SW 1271 (cell line): ENCODE measurements at regions not wholly inside any gene's neighbourhood (a gene's known extent, or its start where the extent isn't known, plus 50 kb on each side); places are given as distances from the start of the nearest gene placed in this dataset.

Source experiments
- DNase-seq, 2 experiments: peaks; one replicate each; lab custom pipeline; 2025; lab: John Stamatoyannopoulos, UW

DNA sequence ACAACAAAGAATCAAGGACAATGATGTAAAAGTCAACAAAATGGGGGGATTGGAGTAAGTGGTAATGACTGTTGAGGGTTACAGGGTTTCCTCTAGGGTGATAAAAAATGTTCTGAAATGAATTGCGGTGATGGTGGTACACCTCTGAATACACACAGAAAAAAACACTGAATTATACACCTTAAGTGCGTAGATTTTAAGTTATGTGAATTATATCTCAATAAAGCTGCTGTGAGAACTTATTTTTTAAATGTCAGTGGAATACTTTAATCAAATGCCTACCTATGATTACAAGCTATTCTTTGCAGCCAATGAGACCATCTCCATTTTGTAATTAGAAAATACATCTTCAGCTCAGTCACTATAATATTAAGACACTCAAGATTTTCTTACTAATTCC lies 53.5 kb downstream of the ZNF608 start:
- DNase-seq, result no peak

DNA sequence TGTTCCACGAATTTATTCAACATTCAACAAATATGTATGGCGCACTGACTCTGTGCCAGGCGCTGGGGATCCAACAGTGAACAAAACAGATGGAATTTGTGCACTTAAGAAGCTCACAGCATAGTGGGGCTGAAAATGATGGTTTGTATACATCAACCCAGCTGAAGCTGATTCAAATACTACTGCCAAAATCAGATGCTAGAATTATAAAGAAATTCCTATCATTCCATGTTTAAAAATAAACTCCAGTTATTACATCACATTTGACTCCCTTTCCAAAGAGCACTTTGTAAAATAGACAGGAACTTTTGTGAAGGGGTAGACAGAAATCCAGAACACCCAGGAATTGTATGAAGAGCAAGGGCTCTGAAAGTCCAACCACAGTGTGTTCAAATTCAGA lies 54.1 kb downstream of the ZNF608 start:
- no peak for DNase-seq

DNA sequence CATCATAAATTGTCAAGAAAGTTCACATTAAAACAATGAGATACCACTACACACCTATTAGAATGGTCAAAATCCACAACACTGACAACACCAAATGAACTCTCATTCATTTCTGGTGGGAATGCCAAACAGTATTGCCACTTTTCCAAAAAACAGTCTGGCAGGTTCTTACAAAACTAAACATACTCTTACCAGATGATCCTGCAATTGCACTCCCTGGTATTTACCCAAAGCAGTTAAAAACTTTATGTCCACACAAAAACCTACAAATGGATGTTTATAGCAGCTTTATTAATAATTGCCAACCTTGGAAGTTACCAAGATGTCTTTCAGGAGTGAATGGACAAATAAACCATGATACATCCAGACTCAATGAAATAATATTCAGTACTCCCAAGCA lies 56.8 kb downstream of the ZNF608 start:
- DNase-seq, result no peak

DNA sequence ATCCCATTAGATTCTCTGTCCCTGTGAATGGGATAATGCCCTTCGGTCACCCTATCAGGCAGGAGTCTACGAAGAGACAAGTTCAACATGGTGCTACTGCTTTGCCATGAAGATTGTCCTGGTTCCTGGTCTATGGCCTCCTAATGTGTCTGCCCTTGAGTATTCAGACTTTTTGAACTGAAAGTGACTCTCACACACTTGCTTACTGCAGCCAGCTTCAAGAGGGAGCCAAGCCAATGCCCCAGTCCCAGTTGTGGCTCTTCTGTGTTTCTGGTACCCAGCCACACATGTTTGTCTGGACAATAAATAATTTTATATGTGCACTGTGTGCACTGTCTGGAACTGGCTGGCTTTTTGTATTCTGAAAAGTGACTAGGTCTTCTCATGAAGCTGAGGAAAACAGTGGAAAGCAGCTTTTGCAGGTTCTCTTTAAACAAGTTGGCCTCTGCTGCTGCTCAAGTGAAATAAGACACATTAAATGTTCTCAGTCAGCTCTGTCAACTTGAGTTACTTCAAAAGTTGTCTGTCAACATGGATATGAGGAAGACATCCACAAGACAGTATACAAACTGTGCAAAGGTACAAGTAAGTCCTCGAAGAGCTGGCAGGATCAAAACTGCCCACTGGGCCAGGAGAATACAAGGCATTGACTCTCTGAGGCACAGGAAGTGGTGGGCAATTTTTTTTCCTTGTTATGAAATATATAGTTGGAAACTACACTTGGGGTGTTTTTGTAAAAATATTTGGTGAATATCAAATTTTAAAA lies 60.0 kb downstream of the ZNF608 start:
- DNase-seq, result no peak

DNA sequence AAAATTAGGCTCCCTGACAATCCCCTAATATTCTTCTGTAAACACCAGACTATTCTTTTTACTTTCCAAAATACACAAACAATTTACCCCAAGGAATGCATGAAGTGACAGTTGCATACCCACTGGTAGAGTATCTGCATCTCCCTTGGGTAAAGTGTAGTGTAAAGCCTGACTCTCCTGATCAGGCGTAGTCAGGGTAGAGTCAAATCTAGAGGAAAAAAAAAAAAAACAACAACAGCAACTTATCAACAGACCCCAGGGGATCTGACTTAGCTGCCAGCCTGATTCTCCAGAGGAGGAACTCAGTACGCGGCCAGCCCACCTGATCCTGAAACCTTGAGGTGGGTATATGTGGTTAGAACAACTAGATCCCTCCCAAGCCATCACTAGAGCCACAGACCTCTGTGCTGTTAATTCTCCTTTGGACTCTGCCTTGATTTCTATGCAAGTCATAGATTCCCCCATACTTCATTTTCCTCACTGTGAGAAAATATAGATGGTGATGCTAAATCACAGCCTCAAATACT lies 61.0 kb downstream of the ZNF608 start:
- DNase-seq, result no peak

- no peak for DNase-seq
Measured at GRCh38 chr5:124683917-124684555, 62.4 kb downstream of the ZNF608 start.

DNA sequence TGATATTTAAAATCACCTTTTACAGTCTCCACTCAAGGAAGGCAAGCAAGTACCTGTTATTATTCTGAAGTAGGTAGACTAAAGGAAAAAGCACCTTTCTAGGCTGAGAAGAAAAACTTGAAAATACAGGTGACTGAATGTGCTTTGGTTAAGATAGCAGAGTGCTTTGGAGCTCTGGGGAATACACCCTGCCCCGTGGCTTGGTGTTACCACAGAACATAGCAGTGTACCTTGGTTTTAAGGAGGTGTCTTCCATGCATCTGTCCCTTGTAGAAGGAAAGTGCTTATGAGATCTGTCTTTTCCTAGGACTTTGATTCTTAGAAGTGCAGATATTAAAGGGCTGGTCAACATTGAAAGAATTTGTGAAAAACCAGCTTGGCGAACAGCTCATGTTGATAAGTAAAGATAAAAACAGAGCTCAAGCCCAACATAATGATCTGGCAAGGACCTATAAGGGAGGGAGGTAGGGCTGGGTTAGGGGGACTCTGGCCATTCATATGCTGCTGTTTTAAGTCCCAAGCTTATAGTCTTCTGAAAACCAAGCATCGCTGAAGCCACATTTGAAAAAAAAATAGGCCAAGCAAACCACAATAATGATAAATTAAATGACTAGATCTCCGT lies 66.8 kb downstream of the ZNF608 start:
- no peak for DNase-seq

- no peak for DNase-seq
Measured at GRCh38 chr5:124678922-124679519, 67.4 kb downstream of the ZNF608 start.

GRCh38 chr5:124678468-124678867 lies 68.0 kb downstream of the ZNF608 start:
- DNase-seq, result no peak

DNA sequence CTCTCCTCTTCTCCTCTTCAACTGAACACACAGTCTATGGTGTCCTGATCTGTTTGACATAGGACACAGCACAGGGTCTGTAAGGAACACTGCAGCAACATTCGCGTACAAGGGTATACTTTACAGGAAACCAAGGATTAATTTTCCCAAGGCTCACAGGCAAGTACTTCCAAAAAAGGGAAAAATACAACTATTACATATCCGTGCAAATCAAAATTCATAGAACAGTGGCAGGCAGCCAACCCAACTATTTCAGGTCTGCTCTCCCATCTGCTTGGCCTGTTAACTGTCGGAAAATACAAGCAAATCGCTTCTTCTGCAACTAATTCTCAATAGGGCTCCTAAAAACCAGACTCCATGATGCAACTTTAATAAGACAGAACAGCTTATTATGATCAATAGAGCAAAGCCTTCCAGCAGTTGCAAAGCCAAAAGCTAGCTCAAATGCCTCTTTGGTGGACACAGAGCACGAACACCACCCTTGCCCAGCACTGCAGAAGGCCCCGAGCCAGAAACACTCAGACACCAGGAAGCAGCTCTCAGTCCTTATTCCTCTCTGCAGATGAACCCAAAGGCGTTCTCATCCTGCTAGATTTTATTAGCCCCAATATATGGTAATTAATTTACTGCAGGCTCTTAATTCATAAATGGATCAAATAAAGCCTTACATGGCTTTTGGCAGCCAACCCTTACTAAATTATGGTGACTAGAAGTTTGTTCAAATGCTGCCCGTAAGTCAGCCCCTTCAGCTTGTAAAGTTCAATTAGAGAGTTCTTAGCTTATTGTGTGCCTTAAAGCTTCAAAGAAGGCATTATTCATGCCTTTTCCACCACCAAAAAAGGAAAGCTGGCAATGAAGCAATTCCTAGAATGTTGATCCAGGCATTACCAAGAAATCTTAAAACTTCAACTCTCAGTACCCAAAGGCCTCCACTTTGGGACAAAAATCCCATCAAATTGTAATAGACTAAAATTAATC lies 68.8 kb downstream of the ZNF608 start:
- DNase-seq, result no peak

DNA sequence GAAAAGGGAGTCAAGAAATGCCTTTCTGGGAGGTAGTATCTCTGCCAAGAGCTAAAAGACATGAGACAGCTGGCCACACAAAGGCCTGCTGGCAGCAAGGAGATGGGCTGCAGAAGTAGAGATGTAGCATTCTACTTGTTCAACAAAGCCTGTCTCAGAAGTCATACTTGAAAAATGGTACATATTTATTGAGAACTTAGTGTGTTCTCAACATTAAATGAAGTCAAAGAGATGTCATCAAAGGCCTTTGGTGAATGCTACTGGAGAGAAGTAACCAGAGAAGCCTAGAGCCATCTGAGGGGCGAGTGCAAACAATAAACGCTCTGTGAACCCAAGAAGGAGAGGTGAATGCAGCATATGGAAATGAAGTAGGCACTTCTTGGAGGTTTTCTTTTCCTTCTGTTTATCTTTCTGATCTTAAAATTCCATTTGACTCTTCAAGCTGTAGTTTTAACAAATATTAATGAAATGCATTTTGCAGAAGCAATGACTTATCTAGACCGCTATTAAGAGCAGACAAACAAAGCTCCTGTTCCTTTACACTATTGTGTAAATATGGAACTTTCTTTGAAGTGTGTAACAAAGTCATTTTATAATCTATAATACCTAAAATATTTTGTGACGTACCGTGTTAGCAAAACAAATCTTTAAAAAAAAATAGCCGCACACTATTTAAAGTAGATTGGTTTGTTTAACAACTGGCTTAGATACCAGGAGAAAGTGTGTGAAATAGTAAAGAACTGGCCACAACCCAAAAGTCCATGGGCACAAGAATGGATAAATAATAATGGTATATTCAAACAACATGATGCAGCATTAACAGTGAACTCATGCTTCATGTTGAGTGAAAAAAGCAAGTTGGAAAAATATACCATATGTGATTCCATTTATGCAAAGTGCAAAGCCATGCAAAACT lies 70.2 kb downstream of the ZNF608 start:
- DNase-seq, result no peak

GRCh38 chr5:124671193-124671592 lies 75.2 kb downstream of the ZNF608 start:
- no peak for DNase-seq

DNA sequence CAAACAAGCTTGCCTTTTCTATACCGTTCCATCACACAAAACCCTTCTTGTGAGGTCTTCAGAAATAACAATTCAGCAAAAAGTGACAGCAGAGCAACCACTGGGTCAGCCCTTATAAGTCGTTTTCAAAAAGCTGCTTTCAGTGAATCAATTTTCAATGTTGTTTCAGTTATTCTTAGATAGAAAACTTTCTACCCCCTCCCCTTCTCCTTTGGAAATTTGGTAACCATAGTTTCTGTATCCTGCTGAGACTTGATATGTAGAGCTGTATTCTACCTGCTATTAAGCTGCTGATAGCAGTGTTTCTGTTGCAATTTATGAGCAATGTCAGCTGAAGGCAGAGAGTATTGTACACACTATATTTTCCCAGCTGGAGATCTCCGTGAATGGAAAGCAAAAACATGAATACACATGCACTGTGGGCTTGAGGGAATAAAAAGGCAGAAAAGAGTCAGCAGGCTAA lies 75.7 kb downstream of the ZNF608 start:
- no peak for DNase-seq

DNA sequence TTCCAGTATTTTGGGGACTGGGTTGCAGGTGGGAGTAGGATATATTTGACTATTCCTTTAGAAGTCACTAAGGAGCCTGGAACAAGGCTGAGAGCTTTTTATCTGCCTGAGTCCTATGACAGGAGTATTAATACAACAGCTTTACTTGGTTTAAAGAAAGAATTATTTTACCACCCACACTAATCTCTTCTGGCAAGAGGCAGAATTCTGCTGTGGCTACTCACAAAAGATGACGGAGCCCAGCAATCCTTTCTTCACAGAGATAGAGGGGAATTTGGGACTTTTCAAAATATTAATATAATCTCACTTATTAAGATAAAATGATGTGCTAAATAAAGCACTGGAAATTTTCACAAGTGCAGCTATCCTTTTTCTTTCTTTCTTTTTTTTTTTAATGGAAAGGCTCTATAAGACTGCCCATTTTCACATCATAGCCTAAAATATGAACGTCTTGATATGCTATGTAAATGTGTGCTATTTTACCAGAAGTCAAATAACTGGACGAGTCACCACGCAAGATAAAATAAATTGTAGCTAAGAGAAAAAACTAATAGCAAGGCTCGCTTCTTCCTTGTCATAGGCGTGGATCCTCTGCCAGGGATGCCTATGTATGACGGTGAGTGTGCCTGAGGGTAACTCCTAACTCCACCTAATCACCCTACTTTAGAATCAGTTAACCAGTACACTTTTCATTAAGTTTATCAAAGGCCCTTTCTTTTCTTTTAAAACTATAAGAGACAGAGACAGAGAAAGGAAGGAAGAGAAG lies 76.3 kb downstream of the ZNF608 start:
- DNase-seq, result no peak

DNA sequence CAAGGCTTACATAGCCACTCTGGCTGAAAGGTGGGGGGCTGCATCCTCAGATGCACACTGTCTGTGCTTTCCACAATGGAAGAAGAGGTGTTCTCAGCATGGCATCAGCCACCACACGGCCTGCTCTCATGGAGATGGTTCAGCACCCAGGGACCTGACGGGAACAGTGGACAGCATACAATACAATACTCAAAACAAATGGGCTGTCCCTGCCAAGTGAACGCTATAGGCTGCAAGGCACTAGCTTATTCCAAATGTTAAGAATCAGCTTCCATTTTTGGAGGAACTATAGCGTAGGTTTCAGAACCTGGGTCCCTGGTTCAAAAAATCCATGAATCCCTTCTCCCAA lies 77.2 kb downstream of the ZNF608 start:
- no peak for DNase-seq

GRCh38 chr5:124668353-124669299 lies 77.8 kb downstream of the ZNF608 start:
- DNase-seq, result no peak

DNA sequence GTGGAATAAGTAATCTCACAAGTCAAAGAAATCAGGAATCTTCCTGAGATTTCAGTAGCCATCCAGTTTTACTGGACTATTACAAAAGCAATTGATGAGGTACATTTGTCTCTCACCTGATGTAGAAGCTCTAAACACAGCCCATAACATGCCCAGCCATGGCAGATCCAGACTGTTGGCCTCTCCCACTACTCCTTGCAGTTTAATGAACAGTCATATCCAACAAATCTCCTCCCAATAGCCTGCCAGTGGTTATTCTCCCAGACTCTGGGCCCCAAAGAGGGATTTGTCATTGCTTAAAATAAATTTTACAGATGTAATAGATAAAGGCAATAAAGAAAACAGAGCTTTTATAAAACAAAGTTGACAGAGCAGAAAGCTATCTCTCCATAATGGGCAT lies 80.8 kb downstream of the ZNF608 start:
- DNase-seq, result no peak

DNA sequence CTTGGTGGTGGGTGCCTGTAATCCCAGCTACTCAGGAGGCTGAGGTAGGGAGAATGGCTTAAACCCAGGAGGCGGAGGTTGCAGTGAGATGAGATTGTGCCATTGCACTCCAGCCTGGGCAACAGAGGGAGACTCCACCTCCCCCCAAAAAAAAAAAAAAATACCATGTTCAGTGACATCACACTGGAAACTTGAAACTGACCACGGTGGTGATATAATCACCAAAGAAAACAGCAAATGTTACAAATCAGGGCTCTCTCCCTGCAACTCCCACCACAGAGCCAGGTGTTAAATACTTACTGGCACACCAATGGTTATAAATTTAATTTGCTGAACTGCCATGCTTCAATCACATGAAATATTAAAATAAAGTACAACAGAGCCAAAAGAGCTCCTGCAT lies 81.4 kb downstream of the ZNF608 start:
- DNase-seq, result no peak

- no peak for DNase-seq
Measured at GRCh38 chr5:124664287-124664686, 82.2 kb downstream of the ZNF608 start.
